OCI-LY3 (cell line): ENCODE measurements at regions not wholly inside any gene's neighbourhood (a gene's known extent, or its start where the extent isn't known, plus 50 kb on each side); places are given as distances from the start of the nearest gene placed in this dataset.

ENCODE experiments used
- EZH2phosphoT487 ChIP-seq: fragments of 200-600 bp; shearing (Covaris generic); IDR thresholded peaks from 2 replicates; pipeline ENCODE4 v1.6.1; 2018; ENCODE audit warnings: antibody characterized with exemption, mixed run types, low read depth
- TF ChIP-seq, protein P1 (sequence below): fragments of 200-600, 300-600 bp; sonication (generic); IDR thresholded peaks from 2 replicates; pipeline ENCODE4 v1.5.1; 2014; ENCODE audit warnings: antibody characterized with exemption, low read length, low read depth

DNA sequence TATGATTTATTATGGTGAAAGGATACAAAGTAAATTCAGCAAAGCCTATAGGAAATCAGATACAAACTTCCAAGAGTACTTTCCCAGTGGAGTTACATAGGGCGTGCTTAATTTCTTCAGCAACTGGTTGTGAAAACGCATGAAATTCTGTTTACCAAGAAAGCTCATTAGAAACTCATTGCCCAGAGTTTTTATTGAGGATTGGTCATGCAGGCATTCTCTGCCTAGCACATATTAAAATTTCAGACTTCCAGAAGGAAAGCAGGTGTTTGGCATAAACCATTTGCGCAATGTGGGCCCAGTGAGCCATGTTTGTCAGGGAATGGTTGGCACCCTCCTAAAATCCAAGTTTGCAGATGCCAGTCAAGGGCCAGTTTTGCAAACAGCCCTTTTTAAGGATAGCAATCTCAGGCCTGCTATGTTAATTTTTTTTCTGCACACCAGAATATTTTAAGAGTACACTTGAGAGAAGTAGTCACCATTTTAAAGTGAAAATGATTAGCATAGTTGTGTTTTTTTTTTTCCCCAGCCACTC is 311.1 kb upstream of the CHD1 start:
- TF ChIP-seq, protein P1, sequence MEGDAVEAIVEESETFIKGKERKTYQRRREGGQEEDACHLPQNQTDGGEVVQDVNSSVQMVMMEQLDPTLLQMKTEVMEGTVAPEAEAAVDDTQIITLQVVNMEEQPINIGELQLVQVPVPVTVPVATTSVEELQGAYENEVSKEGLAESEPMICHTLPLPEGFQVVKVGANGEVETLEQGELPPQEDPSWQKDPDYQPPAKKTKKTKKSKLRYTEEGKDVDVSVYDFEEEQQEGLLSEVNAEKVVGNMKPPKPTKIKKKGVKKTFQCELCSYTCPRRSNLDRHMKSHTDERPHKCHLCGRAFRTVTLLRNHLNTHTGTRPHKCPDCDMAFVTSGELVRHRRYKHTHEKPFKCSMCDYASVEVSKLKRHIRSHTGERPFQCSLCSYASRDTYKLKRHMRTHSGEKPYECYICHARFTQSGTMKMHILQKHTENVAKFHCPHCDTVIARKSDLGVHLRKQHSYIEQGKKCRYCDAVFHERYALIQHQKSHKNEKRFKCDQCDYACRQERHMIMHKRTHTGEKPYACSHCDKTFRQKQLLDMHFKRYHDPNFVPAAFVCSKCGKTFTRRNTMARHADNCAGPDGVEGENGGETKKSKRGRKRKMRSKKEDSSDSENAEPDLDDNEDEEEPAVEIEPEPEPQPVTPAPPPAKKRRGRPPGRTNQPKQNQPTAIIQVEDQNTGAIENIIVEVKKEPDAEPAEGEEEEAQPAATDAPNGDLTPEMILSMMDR, result no peak
- no peak for TF ChIP-seq EZH2phosphoT487
